ENCODE measurements at regions not wholly inside any gene's neighbourhood (a gene's known extent, or its start where the extent isn't known, plus 50 kb on each side); places are given as distances from the start of the nearest gene placed in this dataset.
A peak's percentile ranks its signal among the peaks of the same experiment; 100 is the strongest.

DNA sequence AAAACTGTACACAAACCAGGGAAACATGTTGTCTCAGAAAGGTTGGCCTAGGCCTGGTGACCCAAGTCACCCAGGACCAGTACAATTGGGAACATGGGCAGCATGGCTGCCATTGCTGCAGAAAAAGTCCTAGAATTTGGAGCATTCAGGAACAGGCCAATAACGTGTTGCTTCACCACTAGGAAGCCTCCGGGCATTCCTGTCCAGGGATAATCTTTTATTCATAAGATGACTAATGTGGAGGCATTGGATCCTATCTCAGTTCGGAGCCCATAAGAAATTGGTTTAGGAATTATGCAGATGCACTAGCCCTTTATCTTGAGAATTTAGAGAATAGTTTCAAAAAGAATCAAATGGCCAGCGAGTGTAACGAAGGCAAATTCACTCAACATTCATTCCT is 242.8 kb upstream of the NDST4 start:
- Histone ChIP-seq H2BK12ac (ENCODE audit: insufficient read length, low read depth, low read length) (no peak overlapping the region), H3K79me1 (ENCODE audit: insufficient read depth, low read depth, low read length, poor library complexity, severe bottlenecking) (no peaks in the 10 kb centered on the region), H3K4ac (ENCODE audit: low read depth, low read length) (no peak overlapping the region), H2BK5ac (ENCODE audit: insufficient read length, low read length) (no peak overlapping the region), H3K14ac (ENCODE audit: insufficient read depth, low read length) (no peak overlapping the region), H4K5ac (ENCODE audit: insufficient read length, low read depth, low read length) (no peak overlapping the region), H3K27me3 (ENCODE audit: insufficient read depth, low read length) (no peaks in the 10 kb centered on the region), H2BK15ac (ENCODE audit: low read depth, low read length) (no peak overlapping the region), H3K4me1 (ENCODE audit: insufficient read depth, low read length) (no peaks in the 10 kb centered on the region), H2BK20ac (ENCODE audit: low read depth, low read length, poor library complexity, severe bottlenecking) (no peak overlapping the region), H3K56ac (ENCODE audit: insufficient read length, low read depth, low read length) (no peak overlapping the region), H3K9me3 (ENCODE audit: control insufficient read depth, low read depth, low read length) (no peaks in the 10 kb centered on the region), H3K4me2 (ENCODE audit: insufficient read depth, insufficient read length, low read length) (no peak overlapping the region), H3K9ac (ENCODE audit: extremely low read depth, insufficient read length, low read length) (no peak overlapping the region), H4K8ac (replicated peaks; ENCODE audit: insufficient read length, low read depth, low read length) (no peak overlapping the region), H3K23ac (ENCODE audit: insufficient read length, low read depth, low read length) (no peak overlapping the region), H3T11ph (ENCODE audit: low read length) (no peak overlapping the region), H2AFZ (ENCODE audit: low read length) (no peak overlapping the region), H3K18ac (ENCODE audit: insufficient read length, low read depth, low read length) (no peak overlapping the region), H3K79me2 (ENCODE audit: insufficient read depth, low read length) (no peaks in the 10 kb centered on the region), H3K27ac (ENCODE audit: insufficient read length, low read depth, low read length) (no peak overlapping the region), H3K23me2 (ENCODE audit: insufficient read length, low read depth, low read length, poor library complexity, severe bottlenecking) (no peaks in the 10 kb centered on the region), H4K91ac (ENCODE audit: insufficient read length, low read depth, low read length) (no peak overlapping the region), H2AK5ac (ENCODE audit: insufficient read length, low read length) (no peak overlapping the region), H2BK120ac (ENCODE audit: low read depth, low read length, poor library complexity, severe bottlenecking) (no peak overlapping the region), H4K20me1 (ENCODE audit: control insufficient read depth, insufficient read depth, insufficient read length) (no peaks in the 10 kb centered on the region)
- Mint-ChIP-seq H3K4me3 (no peak overlapping the region), H3K27me3 (ENCODE audit: low read depth) (no peaks in the 10 kb centered on the region), H3K27ac (peak overlapping the region in 1 of 3 experiments; percentile 76; a peak in 1 of 7 replicates), H3K36me3 (ENCODE audit: insufficient read depth in 1 of 3, low read depth in 3 of 3) (peaks cover 12 to 30% (median 20%) of the 10 kb centered on the region in 3 experiments), H3K4me1 (no peaks in the 10 kb centered on the region), H3K9me3 (peaks cover 20 to 33% of the 10 kb centered on the region in 2 experiments; a peak in 4 of 5 replicates)
- TF ChIP-seq, protein P1, sequence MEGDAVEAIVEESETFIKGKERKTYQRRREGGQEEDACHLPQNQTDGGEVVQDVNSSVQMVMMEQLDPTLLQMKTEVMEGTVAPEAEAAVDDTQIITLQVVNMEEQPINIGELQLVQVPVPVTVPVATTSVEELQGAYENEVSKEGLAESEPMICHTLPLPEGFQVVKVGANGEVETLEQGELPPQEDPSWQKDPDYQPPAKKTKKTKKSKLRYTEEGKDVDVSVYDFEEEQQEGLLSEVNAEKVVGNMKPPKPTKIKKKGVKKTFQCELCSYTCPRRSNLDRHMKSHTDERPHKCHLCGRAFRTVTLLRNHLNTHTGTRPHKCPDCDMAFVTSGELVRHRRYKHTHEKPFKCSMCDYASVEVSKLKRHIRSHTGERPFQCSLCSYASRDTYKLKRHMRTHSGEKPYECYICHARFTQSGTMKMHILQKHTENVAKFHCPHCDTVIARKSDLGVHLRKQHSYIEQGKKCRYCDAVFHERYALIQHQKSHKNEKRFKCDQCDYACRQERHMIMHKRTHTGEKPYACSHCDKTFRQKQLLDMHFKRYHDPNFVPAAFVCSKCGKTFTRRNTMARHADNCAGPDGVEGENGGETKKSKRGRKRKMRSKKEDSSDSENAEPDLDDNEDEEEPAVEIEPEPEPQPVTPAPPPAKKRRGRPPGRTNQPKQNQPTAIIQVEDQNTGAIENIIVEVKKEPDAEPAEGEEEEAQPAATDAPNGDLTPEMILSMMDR (conservative IDR thresholded peaks at IDR 0.05): no peak
- DNase-seq: no peak
- whole genome bisulfite sequencing (ENCODE audit: extremely low coverage, insufficient read length, low lambda C conversion rate): no CpG with 5 or more reads among the region's 5 CpGs
